OCI-LY1 (cell line): ENCODE measurements at regions not wholly inside any gene's neighbourhood (a gene's known extent, or its start where the extent isn't known, plus 50 kb on each side); places are given as distances from the start of the nearest gene placed in this dataset.

ENCODE experiments used
- EZH2 ChIP-seq: fragments of 200-600 bp; sonication (generic), shearing (Covaris generic); IDR thresholded peaks from 2 replicates; pipeline ENCODE4 v1.8.0; 2017; ENCODE audit warnings: borderline replicate concordance, mixed run types, mild to moderate bottlenecking, antibody characterized with exemption, low read length, moderate library complexity, mixed read lengths
- TF ChIP-seq, protein P1 (sequence below): fragments of 200-600 bp; sonication (generic), shearing (Covaris generic); IDR thresholded peaks from 2 replicates; pipeline ENCODE4 v1.5.1; 2017; ENCODE audit warnings: mild to moderate bottlenecking, antibody characterized with exemption, low read length, moderate library complexity, mixed read lengths

GRCh38 chr5:33260098-33260497 lies 180.7 kb upstream of the TARS1 start:
- TF ChIP-seq, protein P1, sequence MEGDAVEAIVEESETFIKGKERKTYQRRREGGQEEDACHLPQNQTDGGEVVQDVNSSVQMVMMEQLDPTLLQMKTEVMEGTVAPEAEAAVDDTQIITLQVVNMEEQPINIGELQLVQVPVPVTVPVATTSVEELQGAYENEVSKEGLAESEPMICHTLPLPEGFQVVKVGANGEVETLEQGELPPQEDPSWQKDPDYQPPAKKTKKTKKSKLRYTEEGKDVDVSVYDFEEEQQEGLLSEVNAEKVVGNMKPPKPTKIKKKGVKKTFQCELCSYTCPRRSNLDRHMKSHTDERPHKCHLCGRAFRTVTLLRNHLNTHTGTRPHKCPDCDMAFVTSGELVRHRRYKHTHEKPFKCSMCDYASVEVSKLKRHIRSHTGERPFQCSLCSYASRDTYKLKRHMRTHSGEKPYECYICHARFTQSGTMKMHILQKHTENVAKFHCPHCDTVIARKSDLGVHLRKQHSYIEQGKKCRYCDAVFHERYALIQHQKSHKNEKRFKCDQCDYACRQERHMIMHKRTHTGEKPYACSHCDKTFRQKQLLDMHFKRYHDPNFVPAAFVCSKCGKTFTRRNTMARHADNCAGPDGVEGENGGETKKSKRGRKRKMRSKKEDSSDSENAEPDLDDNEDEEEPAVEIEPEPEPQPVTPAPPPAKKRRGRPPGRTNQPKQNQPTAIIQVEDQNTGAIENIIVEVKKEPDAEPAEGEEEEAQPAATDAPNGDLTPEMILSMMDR, result no peak
- no peak for TF ChIP-seq EZH2
